Esophagus muscularis mucosa (tissue), 3 donors: ENCODE measurements at regions not wholly inside any gene's neighbourhood (a gene's known extent, or its start where the extent isn't known, plus 50 kb on each side); places are given as distances from the start of the nearest gene placed in this dataset.

Source experiments
- CTCF ChIP-seq, 3 experiments: fragments of 200-600 bp in 2 of 3; fragments of 450-650 bp in 1 of 3; sonication (generic) in 2 of 3; IDR thresholded peaks; one replicate each; pipeline ENCODE4 v1.5.1; 2017 to 2019; ENCODE audit warnings: antibody characterized with exemption in 3 of 3, mild to moderate bottlenecking in 2 of 3, moderate library complexity in 1 of 3
- POLR2A ChIP-seq: fragments of 450-650 bp; IDR thresholded peaks from one replicate; pipeline ENCODE4 v1.6.1; 2017; ENCODE audit warnings: antibody characterized with exemption, moderate library complexity, mild to moderate bottlenecking, low read depth

GRCh38 chr14:45742187-45742586, 489.2 kb upstream of the MIS18BP1 start:
- TF ChIP-seq CTCF (IDR thresholded peaks at IDR 0.05) (no peak), POLR2A (no peak)
